NT2/D1 (cell line): ENCODE measurements at regions not wholly inside any gene's neighbourhood (a gene's known extent, or its start where the extent isn't known, plus 50 kb on each side); places are given as distances from the start of the nearest gene placed in this dataset.

Source experiments
- SUZ12 ChIP-seq: IDR thresholded peaks from 2 replicates; pipeline ENCODE4 v1.6.1; 2011; ENCODE audit not compliant: insufficient read length, insufficient read depth; ENCODE audit errors: extremely low read depth
- YY1 ChIP-seq: IDR thresholded peaks from 2 replicates; pipeline ENCODE4 v1.6.1; 2011; ENCODE audit not compliant: insufficient read length, insufficient read depth
- ZNF274 ChIP-seq: IDR thresholded peaks from 2 replicates; pipeline ENCODE4 v1.6.1; 2011; ENCODE audit warnings: mild to moderate bottlenecking, low read depth, low read length

GRCh38 chr13:53605326-53605725, 576.7 kb downstream of the OLFM4 start:
- no peak for TF ChIP-seq ZNF274
- TF ChIP-seq SUZ12 = no peak
- no peak for TF ChIP-seq YY1
